ENCODE measurements at regions not wholly inside any gene's neighbourhood (a gene's known extent, or its start where the extent isn't known, plus 50 kb on each side); places are given as distances from the start of the nearest gene placed in this dataset.

DNA sequence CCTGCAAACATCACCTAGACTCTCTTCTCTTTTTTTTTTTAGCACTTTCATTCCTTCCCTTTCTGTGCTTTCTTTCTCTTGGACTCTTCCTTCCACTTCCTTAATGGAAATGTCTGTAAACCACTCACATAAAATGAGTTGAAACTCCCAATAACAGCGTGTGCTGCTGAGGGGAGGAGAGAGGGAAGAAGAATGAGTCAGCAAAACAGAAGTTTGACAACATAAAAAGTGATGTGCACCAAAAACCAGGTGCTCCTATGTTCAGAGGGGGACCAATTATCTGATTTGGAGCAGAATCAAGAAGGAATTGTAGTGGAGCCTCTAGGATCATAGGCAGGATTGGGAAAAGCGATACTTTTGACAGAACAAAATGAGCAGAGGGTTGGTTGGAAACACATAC, 712.1 kb upstream of the IGFBP3 start:
- no peaks in the 10 kb centered on the region for H3K9me3 ChIP-seq (ENCODE audit: insufficient read depth, low read depth, low read length)
- H3K4me1 ChIP-seq (ENCODE audit: insufficient read depth, low read length, poor library complexity, severe bottlenecking): no peaks in the 10 kb centered on the region
- H3K9ac ChIP-seq (ENCODE audit: low read depth, low read length, poor library complexity, severe bottlenecking): no peak overlapping the region
- H3K4me3 ChIP-seq (ENCODE audit: low read length, poor library complexity, severe bottlenecking): no peak overlapping the region
- no peak overlapping the region for H3K4me2 ChIP-seq (ENCODE audit: low read depth, low read length, poor library complexity, severe bottlenecking)
- H2AFZ ChIP-seq (ENCODE audit: low read length): no peak overlapping the region
- no peaks in the 10 kb centered on the region for H4K20me1 ChIP-seq (ENCODE audit: insufficient read depth, low read length, poor library complexity, severe bottlenecking)
- H3K9me2 ChIP-seq (replicated peaks; ENCODE audit: low read depth, low read length): no peaks in the 10 kb centered on the region
- H3K79me2 ChIP-seq (ENCODE audit: insufficient read depth, low read length): no peaks in the 10 kb centered on the region
- H3K36me3 ChIP-seq (ENCODE audit: insufficient read depth, low read length): no peaks in the 10 kb centered on the region
- H3F3A ChIP-seq (ENCODE audit: low read depth): no peaks in the 10 kb centered on the region
- TF ChIP-seq, protein P1, sequence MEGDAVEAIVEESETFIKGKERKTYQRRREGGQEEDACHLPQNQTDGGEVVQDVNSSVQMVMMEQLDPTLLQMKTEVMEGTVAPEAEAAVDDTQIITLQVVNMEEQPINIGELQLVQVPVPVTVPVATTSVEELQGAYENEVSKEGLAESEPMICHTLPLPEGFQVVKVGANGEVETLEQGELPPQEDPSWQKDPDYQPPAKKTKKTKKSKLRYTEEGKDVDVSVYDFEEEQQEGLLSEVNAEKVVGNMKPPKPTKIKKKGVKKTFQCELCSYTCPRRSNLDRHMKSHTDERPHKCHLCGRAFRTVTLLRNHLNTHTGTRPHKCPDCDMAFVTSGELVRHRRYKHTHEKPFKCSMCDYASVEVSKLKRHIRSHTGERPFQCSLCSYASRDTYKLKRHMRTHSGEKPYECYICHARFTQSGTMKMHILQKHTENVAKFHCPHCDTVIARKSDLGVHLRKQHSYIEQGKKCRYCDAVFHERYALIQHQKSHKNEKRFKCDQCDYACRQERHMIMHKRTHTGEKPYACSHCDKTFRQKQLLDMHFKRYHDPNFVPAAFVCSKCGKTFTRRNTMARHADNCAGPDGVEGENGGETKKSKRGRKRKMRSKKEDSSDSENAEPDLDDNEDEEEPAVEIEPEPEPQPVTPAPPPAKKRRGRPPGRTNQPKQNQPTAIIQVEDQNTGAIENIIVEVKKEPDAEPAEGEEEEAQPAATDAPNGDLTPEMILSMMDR (conservative IDR thresholded peaks at IDR 0.05; ENCODE audit: low read length): no peak
- no peak for TF ChIP-seq EZH2phosphoT487 (IDR thresholded peaks at IDR 0.05; ENCODE audit: borderline replicate concordance)
- no peaks in the 10 kb centered on the region for H3K27me3 ChIP-seq (ENCODE audit: insufficient read depth, low read length, poor library complexity, severe bottlenecking)

DNA sequence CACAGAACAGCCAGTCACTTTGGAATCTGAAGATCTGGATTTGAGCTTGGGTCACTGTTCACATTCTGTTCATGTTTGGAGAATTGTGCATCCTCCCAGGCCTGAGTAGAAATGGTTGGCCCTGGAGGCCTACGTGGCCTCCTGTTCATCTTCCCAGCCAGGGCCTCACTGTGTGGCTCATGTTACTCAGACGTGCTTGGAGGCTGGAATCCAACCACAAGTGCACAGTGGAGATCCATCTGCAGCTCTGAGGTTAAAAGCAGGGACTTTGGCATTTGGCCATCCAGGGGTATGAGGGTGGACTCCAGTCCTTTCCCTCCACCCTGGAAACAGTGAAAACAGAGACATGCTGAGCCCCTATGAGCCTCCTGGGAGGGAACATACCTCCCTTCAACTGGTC, 709.0 kb upstream of the IGFBP3 start:
- Histone ChIP-seq H3K9me2 (replicated peaks; ENCODE audit: low read depth, low read length) (no peaks in the 10 kb centered on the region), H3K79me2 (ENCODE audit: insufficient read depth, low read length) (no peaks in the 10 kb centered on the region), H3K4me2 (ENCODE audit: low read depth, low read length, poor library complexity, severe bottlenecking) (no peak overlapping the region), H3K4me3 (ENCODE audit: low read length, poor library complexity, severe bottlenecking) (no peak overlapping the region), H3K27me3 (ENCODE audit: insufficient read depth, low read length, poor library complexity, severe bottlenecking) (no peaks in the 10 kb centered on the region), H3K36me3 (ENCODE audit: insufficient read depth, low read length) (no peaks in the 10 kb centered on the region), H3K4me1 (ENCODE audit: insufficient read depth, low read length, poor library complexity, severe bottlenecking) (no peaks in the 10 kb centered on the region), H3K9me3 (ENCODE audit: insufficient read depth, low read depth, low read length) (no peaks in the 10 kb centered on the region), H3K9ac (ENCODE audit: low read depth, low read length, poor library complexity, severe bottlenecking) (no peak overlapping the region), H3F3A (ENCODE audit: low read depth) (no peaks in the 10 kb centered on the region), H4K20me1 (ENCODE audit: insufficient read depth, low read length, poor library complexity, severe bottlenecking) (no peaks in the 10 kb centered on the region), H2AFZ (ENCODE audit: low read length) (no peak overlapping the region)
- no peak for TF ChIP-seq EZH2phosphoT487 (IDR thresholded peaks at IDR 0.05; ENCODE audit: borderline replicate concordance)
- TF ChIP-seq, protein P1 (conservative IDR thresholded peaks at IDR 0.05; ENCODE audit: low read length): no peak

DNA sequence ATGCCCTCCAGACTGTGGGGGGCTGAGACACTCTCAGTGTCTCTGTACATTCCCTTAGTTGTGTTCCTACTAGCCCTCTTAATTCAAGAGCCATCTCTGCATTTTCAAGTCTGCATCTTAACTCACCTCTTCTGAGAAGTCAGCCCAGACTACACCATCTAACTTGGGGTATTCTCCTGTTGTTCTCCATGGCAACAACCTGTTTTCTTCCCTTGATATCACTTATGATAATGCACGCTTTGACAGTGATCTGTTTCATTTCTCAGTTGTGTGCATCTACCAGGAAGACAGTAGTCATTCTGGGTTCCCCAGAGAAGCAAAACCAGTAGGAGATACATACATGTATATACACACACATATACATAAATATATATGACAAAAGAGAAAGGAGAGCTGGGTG, 707.3 kb upstream of the IGFBP3 start:
- H3K27me3 ChIP-seq (ENCODE audit: insufficient read depth, low read length, poor library complexity, severe bottlenecking): no peaks in the 10 kb centered on the region
- no peaks in the 10 kb centered on the region for H3K4me1 ChIP-seq (ENCODE audit: insufficient read depth, low read length, poor library complexity, severe bottlenecking)
- no peaks in the 10 kb centered on the region for H3K79me2 ChIP-seq (ENCODE audit: insufficient read depth, low read length)
- TF ChIP-seq EZH2phosphoT487 (IDR thresholded peaks at IDR 0.05; ENCODE audit: borderline replicate concordance): no peak
- TF ChIP-seq, protein P1 (conservative IDR thresholded peaks at IDR 0.05; ENCODE audit: low read length): no peak
- H2AFZ ChIP-seq (ENCODE audit: low read length): no peak overlapping the region
- H3K4me3 ChIP-seq (ENCODE audit: low read length, poor library complexity, severe bottlenecking): no peak overlapping the region
- no peak overlapping the region for H3K4me2 ChIP-seq (ENCODE audit: low read depth, low read length, poor library complexity, severe bottlenecking)
- no peaks in the 10 kb centered on the region for H3K9me2 ChIP-seq (replicated peaks; ENCODE audit: low read depth, low read length)
- H3K9me3 ChIP-seq (ENCODE audit: insufficient read depth, low read depth, low read length): no peaks in the 10 kb centered on the region
- no peak overlapping the region for H3K9ac ChIP-seq (ENCODE audit: low read depth, low read length, poor library complexity, severe bottlenecking)
- H4K20me1 ChIP-seq (ENCODE audit: insufficient read depth, low read length, poor library complexity, severe bottlenecking): no peaks in the 10 kb centered on the region
- H3F3A ChIP-seq (ENCODE audit: low read depth): no peaks in the 10 kb centered on the region
- no peaks in the 10 kb centered on the region for H3K36me3 ChIP-seq (ENCODE audit: insufficient read depth, low read length)
